ENCODE measurements at regions not wholly inside any gene's neighbourhood (a gene's known extent, or its start where the extent isn't known, plus 50 kb on each side); places are given as distances from the start of the nearest gene placed in this dataset.
"Not testable (repeated sequence)": the region's sequence is repeated elsewhere in the genome, so short reads cannot be mapped to it uniquely, and the experiment has no call there.

DNA sequence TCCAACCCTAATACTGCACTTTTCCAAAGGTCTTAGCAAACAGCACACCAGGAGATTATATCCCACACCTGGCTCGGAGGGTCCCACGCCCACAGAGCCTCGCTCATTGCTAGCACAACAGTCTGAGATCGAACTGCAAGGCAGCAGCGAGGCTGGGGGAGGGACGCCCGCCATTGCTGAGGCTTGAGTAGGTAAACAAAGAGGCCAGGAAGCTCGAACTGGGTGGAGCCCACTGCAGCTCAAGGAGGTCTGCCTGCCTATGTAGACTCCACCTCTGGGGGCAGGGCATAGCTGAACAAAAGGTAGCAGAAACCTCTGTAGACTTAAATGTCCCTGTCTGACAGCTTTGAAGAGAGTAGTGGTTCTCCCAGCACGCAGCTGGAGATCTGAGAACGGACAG, 361.0 kb upstream of the PPP2R3A start:
- H3K27ac ChIP-seq (ENCODE audit: low read length); ATAC-seq; H3K4me3 ChIP-seq (ENCODE audit: low read length); H3K9me3 ChIP-seq (ENCODE audit: control insufficient read depth, low read length); intact Hi-C loops (cut with DNase I); DNase-seq; H3K27me3 ChIP-seq (ENCODE audit: control insufficient read depth, insufficient read depth); H3K4me1 ChIP-seq (ENCODE audit: control insufficient read depth, insufficient read depth, low read length): not testable (repeated sequence)
- 76% methylated on average over 10 of the region's 10 CpGs for WGBS

DNA sequence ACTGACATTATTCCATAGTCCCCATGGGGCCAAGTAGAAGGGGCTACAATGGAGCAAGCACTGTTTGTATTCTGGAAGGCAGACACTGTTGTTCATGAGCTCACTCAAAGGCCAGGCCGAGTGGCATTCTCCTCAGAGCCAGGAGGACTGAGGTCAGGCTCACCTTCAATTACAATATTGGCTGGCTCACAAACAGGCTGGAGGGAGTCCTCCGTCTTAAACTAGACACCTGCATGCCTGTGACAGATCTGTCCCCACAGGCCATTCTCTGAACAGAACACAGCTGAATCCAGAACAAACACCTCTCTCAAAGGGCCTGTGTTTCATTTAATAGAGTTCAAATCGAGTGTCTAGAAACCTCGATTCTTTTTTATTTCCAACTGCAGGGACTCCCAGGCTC, 347.4 kb upstream of the PPP2R3A start:
- intact Hi-C loops (cut with DNase I) = no loop called here
- no peak for ATAC-seq
- WGBS = 66% methylated on average over 4 of the region's 4 CpGs

DNA sequence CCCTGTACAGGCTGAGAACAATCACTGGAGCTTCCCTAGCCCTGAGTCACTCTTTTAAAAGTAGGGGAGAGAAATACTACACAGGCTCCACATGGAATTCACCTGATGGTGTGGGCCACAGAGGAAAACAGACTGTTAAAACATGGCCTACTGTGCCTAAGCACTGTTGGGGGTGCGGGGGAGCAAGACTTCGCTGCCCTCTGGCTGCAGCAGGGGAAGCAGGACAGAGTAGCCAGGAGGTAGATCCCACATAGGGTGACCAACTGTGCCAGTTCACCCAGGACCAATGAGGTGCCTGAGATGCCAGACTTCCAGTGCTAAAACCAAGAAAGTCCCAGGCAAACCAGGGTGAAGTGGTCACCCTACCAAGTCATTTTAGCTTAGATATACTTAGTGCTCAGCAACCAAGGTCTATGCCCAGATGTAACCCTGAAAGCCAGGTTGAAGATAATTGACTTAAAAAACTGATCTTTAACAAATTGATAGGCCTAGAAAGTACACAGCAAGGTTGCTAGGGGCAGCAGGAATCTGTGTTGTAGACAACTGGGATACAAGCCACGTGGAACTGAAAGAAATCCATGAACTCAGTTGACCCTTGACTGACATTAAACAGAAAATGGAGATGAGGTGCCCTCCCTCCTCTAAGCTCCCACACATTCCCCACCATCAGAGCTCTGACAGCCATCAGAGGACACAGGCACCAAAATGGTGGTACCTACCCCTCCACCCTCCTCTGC, 344.2 kb upstream of the PPP2R3A start:
- no peak for ATAC-seq
- intact Hi-C loops (cut with DNase I) = no loop called here
- 69% methylated on average over 3 of the region's 3 CpGs for WGBS
- H3K4me3 ChIP-seq (ENCODE audit: low read length) = no peak overlapping the region
- H3K27me3 ChIP-seq (ENCODE audit: control insufficient read depth, insufficient read depth) = no peaks in the 10 kb centered on the region
- no peaks in the 10 kb centered on the region for H3K9me3 ChIP-seq (ENCODE audit: control insufficient read depth, low read length)
- DNase-seq = no peak
- H3K27ac ChIP-seq (ENCODE audit: low read length) = no peak overlapping the region
- no peaks in the 10 kb centered on the region for H3K4me1 ChIP-seq (ENCODE audit: control insufficient read depth, insufficient read depth, low read length)

More for the DNA sequence above, 347.4 kb upstream of the PPP2R3A start:
- no peaks in the 10 kb centered on the region for H3K27me3 ChIP-seq (ENCODE audit: control insufficient read depth, insufficient read depth)
- no peak overlapping the region for H3K27ac ChIP-seq (ENCODE audit: low read length)
- no peak for DNase-seq
- no peak overlapping the region for H3K4me3 ChIP-seq (ENCODE audit: low read length)
- no peaks in the 10 kb centered on the region for H3K9me3 ChIP-seq (ENCODE audit: control insufficient read depth, low read length)
- H3K4me1 ChIP-seq (ENCODE audit: control insufficient read depth, insufficient read depth, low read length) = no peaks in the 10 kb centered on the region

DNA sequence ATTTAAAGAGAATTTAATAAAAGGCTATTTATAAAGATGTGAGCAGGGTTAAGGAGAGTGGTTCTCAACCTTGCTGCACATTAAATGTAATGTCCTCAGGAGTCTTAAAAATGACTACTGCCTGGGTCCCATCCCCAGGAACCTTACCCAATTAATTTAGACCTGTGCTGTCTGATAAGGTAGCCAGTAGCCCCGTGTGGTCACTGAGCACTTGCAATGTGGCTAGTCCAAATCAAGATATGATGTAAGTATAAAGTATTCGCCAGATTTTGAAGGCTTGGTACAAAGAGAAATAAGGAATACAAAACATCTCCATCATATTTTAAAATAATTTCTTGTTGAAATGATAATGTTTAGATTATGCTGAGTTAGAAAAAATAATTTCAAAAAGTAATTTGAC, 343.3 kb upstream of the PPP2R3A start:
- intact Hi-C loops (cut with DNase I) = no loop called here
- Histone ChIP-seq H3K27me3 (ENCODE audit: control insufficient read depth, insufficient read depth) (no peaks in the 10 kb centered on the region), H3K4me1 (ENCODE audit: control insufficient read depth, insufficient read depth, low read length) (no peaks in the 10 kb centered on the region), H3K27ac (ENCODE audit: low read length) (no peak overlapping the region), H3K4me3 (ENCODE audit: low read length) (no peak overlapping the region), H3K9me3 (ENCODE audit: control insufficient read depth, low read length) (no peaks in the 10 kb centered on the region)
- DNase-seq = no peak
- no peak for ATAC-seq
- 64% methylated on average over 2 of the region's 2 CpGs for WGBS

DNA sequence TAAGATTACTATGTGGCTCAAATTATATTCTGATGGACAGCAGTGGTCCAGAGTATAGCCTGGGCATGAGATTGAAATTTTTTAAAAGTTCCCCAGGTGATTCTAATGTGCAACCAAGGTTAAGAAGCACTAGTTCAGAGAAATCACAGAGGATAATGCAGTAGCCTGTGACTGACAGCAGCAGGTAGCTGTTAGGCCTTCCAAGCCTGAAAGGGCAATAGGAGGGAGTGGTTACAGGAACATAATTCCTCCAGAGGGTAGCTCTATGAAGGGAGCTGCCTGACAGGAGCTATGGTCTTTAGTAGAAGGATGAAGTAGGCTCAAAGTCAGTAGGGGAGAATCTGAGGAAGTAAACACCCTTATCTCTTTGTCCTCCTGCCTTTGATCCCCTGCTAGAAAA, 342.9 kb upstream of the PPP2R3A start:
- Histone ChIP-seq H3K4me1 (ENCODE audit: control insufficient read depth, insufficient read depth, low read length) (no peaks in the 10 kb centered on the region), H3K4me3 (ENCODE audit: low read length) (no peak overlapping the region), H3K27me3 (ENCODE audit: control insufficient read depth, insufficient read depth) (no peaks in the 10 kb centered on the region), H3K27ac (ENCODE audit: low read length) (no peak overlapping the region), H3K9me3 (ENCODE audit: control insufficient read depth, low read length) (no peaks in the 10 kb centered on the region)
- intact Hi-C loops (cut with DNase I) = no loop called here
- ATAC-seq (no peak), DNase-seq (no peak)

DNA sequence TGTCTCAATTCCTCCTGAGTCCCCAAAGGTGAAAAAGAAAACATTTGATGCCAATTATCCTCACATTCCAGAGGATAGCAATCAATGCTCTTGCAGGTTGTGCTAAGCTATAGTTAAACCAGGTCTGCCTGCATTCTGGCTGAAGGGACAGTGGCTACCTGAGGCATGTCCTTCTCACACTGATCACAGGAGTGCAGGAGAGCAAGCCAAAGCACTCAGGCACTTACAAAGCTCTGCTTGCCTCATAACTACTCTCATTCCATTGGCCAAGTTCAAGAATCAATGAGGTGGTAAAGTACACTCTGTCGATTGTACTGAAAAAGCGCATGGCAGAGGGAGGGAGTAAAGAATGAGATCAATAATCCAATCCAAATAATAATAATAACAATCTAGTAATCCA, 342.0 kb upstream of the PPP2R3A start:
- no peak overlapping the region for H3K4me3 ChIP-seq (ENCODE audit: low read length)
- H3K4me1 ChIP-seq (ENCODE audit: control insufficient read depth, insufficient read depth, low read length) = no peaks in the 10 kb centered on the region
- DNase-seq = no peak
- no peak for ATAC-seq
- intact Hi-C loops (cut with DNase I) = no loop called here
- H3K27me3 ChIP-seq (ENCODE audit: control insufficient read depth, insufficient read depth) = no peaks in the 10 kb centered on the region
- WGBS = 83% methylated on average over 2 of the region's 2 CpGs
- H3K27ac ChIP-seq (ENCODE audit: low read length) = no peak overlapping the region
- H3K9me3 ChIP-seq (ENCODE audit: control insufficient read depth, low read length) = no peaks in the 10 kb centered on the region

DNA sequence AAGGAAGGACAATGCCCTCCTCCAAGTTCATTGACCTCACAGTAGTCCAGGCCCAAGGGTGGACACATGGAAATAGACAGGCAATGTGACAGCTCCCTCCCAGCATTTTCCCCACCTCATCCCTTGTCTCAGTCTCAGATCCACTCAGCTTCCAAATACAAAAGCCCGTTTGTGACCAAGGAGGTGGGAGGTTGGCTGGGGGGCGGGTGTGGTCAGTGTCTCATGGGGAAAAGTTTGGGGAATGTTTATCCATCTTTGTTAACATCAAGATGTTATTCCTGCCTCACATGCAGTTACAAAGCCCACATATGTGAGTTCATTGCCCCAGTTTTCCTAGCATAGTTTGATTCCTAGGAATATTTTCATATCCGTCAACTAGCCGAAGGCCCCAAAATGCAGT, 338.5 kb upstream of the PPP2R3A start:
- 79% methylated on average over 4 of the region's 4 CpGs for WGBS
- DNase-seq = no peak

DNA sequence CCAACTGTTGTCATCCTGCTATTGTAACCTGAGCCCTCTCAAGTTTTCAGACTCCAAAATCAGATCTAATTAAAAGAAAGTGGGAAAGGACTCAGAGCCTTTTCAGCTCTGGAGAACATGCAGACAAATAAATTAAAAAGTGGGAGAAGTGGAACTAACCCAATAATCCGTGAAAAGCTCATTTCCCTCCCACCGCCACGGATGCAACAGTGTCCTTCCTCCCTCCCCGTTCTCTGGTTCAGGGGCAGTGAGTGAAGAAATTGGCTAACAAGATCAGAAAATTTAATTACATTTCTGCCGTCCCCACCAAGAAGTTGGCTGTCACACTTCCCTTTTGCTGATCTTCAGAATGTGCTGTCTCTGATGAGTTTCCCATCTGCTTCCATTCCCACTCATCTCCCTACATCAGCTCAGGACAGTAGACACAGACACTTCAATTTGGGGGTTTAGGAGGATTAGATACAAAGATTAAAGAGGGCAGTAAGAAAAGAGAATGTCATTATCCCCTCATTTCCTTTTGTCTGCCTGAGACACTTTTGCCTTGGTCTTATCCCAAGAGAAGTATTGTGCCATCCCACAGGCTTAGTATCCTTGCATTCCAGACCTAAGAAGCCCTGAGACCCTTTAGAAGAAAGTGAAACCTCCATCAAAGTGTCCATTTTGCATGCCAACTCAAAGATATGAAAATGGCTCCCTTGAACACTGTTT, 335.7 kb upstream of the PPP2R3A start:
- WGBS = 51% methylated on average over 5 of the region's 5 CpGs
- no peaks in the 10 kb centered on the region for H3K27me3 ChIP-seq (ENCODE audit: control insufficient read depth, insufficient read depth)
- DNase-seq (no peak), ATAC-seq (no peak)
- H3K4me3 ChIP-seq (ENCODE audit: low read length) = no peak overlapping the region
- intact Hi-C loops (cut with DNase I) = no loop called here
- no peaks in the 10 kb centered on the region for H3K4me1 ChIP-seq (ENCODE audit: control insufficient read depth, insufficient read depth, low read length)
- H3K9me3 ChIP-seq (ENCODE audit: control insufficient read depth, low read length) = no peaks in the 10 kb centered on the region
- H3K27ac ChIP-seq (ENCODE audit: low read length) = no peak overlapping the region

More for the DNA sequence above, 338.5 kb upstream of the PPP2R3A start:
- Histone ChIP-seq H3K4me3 (ENCODE audit: low read length) (no peak overlapping the region), H3K27ac (ENCODE audit: low read length) (no peak overlapping the region), H3K4me1 (ENCODE audit: control insufficient read depth, insufficient read depth, low read length) (no peaks in the 10 kb centered on the region), H3K9me3 (ENCODE audit: control insufficient read depth, low read length) (no peaks in the 10 kb centered on the region), H3K27me3 (ENCODE audit: control insufficient read depth, insufficient read depth) (no peaks in the 10 kb centered on the region)
- intact Hi-C loops (cut with DNase I) = no loop called here
- no peak for ATAC-seq

DNA sequence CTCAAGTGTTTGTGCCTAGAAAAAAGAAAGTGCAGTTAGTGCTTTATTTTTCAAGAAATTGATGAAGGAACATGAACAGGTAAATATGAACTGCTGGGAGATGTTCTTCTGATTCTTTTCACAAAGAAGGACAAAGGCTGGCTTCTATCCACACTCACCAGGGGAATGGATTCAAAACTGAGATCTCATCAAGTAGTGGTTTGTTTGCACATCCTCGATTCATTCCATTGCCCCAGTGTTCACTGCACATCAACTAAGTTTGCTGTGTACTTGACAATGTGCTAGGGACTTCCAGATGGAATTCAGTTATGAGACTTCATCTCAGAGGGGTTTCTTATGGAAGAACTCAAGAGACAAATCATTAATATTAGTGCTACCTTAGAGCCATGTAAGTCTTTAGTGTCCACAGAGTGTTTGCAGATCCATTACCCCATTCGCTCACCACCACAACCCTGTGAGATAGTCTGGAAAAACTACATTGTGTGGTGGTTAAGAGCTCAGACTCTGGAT, 332.9 kb upstream of the PPP2R3A start:
- intact Hi-C loops (cut with DNase I) = no loop called here
- no peaks in the 10 kb centered on the region for H3K9me3 ChIP-seq (ENCODE audit: control insufficient read depth, low read length)
- DNase-seq (no peak), ATAC-seq (no peak)
- H3K27me3 ChIP-seq (ENCODE audit: control insufficient read depth, insufficient read depth) = no peaks in the 10 kb centered on the region
- no peak overlapping the region for H3K4me3 ChIP-seq (ENCODE audit: low read length)
- H3K4me1 ChIP-seq (ENCODE audit: control insufficient read depth, insufficient read depth, low read length) = no peaks in the 10 kb centered on the region
- H3K27ac ChIP-seq (ENCODE audit: low read length) = no peak overlapping the region
- WGBS = 92% methylated on average over 2 of the region's 2 CpGs

DNA sequence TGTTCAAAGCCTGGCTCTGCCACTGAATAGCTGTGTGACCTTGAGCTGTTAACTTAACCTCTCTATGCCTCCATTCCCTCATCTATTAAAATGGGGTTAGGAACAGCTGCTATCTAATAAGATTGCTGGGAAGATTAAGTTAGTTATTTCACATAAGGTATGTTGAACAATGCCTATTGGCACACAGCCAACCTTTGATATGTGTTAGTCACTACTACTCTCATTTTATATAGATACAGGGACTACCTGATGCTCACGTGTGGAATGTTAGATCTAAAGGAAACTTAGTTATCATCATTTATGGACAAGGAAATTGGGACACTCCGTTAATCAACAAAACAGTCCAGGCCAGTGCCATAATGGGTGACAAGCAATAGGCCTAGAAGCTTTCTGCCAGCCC, 332.4 kb upstream of the PPP2R3A start:
- WGBS = 77% methylated on average over 2 of the region's 2 CpGs
- H3K9me3 ChIP-seq (ENCODE audit: control insufficient read depth, low read length) = no peaks in the 10 kb centered on the region
- intact Hi-C loops (cut with DNase I) = no loop called here
- H3K27me3 ChIP-seq (ENCODE audit: control insufficient read depth, insufficient read depth) = no peaks in the 10 kb centered on the region
- no peak overlapping the region for H3K27ac ChIP-seq (ENCODE audit: low read length)
- no peak for ATAC-seq
- no peak overlapping the region for H3K4me3 ChIP-seq (ENCODE audit: low read length)
- H3K4me1 ChIP-seq (ENCODE audit: control insufficient read depth, insufficient read depth, low read length) = no peaks in the 10 kb centered on the region
- no peak for DNase-seq

DNA sequence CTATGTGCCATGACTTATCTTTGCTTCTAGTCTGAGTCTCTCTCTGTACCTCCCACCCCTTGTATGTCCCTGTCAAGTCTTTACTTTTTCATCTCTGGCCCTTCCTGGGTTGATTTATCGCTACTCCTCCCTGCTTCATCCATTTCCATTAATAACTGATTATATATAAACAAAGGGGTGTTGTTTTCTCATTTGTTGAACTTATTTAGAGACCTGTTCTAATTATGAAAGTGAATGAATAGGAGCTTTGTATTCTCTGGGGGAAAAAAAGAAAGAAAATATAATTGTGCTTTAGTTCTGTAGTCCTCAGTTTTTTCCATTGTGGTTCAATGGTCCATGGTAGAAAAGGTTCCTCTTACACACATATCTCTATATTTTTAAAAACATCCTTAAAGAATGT, 328.9 kb upstream of the PPP2R3A start:
- 72% methylated on average over 1 of the region's 1 CpG for WGBS
- H3K4me3 ChIP-seq (ENCODE audit: low read length) = no peak overlapping the region
- no peaks in the 10 kb centered on the region for H3K9me3 ChIP-seq (ENCODE audit: control insufficient read depth, low read length)
- H3K27me3 ChIP-seq (ENCODE audit: control insufficient read depth, insufficient read depth) = no peaks in the 10 kb centered on the region
- DNase-seq = no peak
- no peak for ATAC-seq
- intact Hi-C loops (cut with DNase I) = no loop called here
- H3K4me1 ChIP-seq (ENCODE audit: control insufficient read depth, insufficient read depth, low read length) = no peaks in the 10 kb centered on the region
- no peak overlapping the region for H3K27ac ChIP-seq (ENCODE audit: low read length)
